ENCODE measurements at regions not wholly inside any gene's neighbourhood (a gene's known extent, or its start where the extent isn't known, plus 50 kb on each side); places are given as distances from the start of the nearest gene placed in this dataset.

- H3K9me3 ChIP-seq (ENCODE audit: low read length), result no peaks in the 10 kb centered on the region
- H3K4me3 ChIP-seq (ENCODE audit: low read length), result no peak overlapping the region
- H3K36me3 ChIP-seq (ENCODE audit: insufficient read depth, low read length), result no peaks in the 10 kb centered on the region
- no peaks in the 10 kb centered on the region for H4K20me1 ChIP-seq (ENCODE audit: insufficient read depth)
- no peak overlapping the region for H3K4me2 ChIP-seq (ENCODE audit: low read length)
- H3K79me2 ChIP-seq (replicated peaks; ENCODE audit: insufficient read depth, low read length), result no peaks in the 10 kb centered on the region
- H3K27me3 ChIP-seq (ENCODE audit: insufficient read depth, low read depth, low read length), result no peaks in the 10 kb centered on the region
- TF ChIP-seq MXI1 (conservative IDR thresholded peaks at IDR 0.05; ENCODE audit: poor library complexity, severe bottlenecking), result no peak
- no peak for TF ChIP-seq REST (IDR thresholded peaks at IDR 0.05; ENCODE audit: borderline replicate concordance)
- TF ChIP-seq SMC3 (conservative IDR thresholded peaks at IDR 0.05; ENCODE audit: poor library complexity), result no peak
- TF ChIP-seq EP300 (conservative IDR thresholded peaks at IDR 0.05; ENCODE audit: poor library complexity, severe bottlenecking), result no peak
- no peak for TF ChIP-seq TAF1 (IDR thresholded peaks at IDR 0.05; ENCODE audit: low read depth)
- no peak for TF ChIP-seq POLR2AphosphoS5 (IDR thresholded peaks at IDR 0.05)
- no peak for TF ChIP-seq CTCF (IDR thresholded peaks at IDR 0.05; ENCODE audit: poor library complexity, severe bottlenecking)
- no peak for TF ChIP-seq RAD21 (conservative IDR thresholded peaks at IDR 0.05)
- no peak for TF ChIP-seq EZH2 (IDR thresholded peaks at IDR 0.05; ENCODE audit: borderline replicate concordance, insufficient read depth, low read length, poor library complexity, severe bottlenecking)
- H3K27ac ChIP-seq (ENCODE audit: low read length), result no peak overlapping the region
- no peaks in the 10 kb centered on the region for H3K9me2 ChIP-seq (ENCODE audit: insufficient read depth, low read length)
- H3K9ac ChIP-seq (ENCODE audit: low read length), result no peak overlapping the region
- H2AFZ ChIP-seq (ENCODE audit: low read depth, low read length), result no peak overlapping the region
- H3F3A ChIP-seq (ENCODE audit: insufficient read depth, low read length, poor library complexity, severe bottlenecking), result no peaks in the 10 kb centered on the region
These were observed 271.9 kb upstream of the SMIM31 start for GRCh38 chr4:164482092-164482404.

GRCh38 chr4:164482758-164483157 lies 271.2 kb upstream of the SMIM31 start:
- no peaks in the 10 kb centered on the region for H3K79me2 ChIP-seq (replicated peaks; ENCODE audit: insufficient read depth, low read length)
- no peaks in the 10 kb centered on the region for H3K27me3 ChIP-seq (ENCODE audit: insufficient read depth, low read depth, low read length)
- no peaks in the 10 kb centered on the region for H3K9me2 ChIP-seq (ENCODE audit: insufficient read depth, low read length)
- no peak overlapping the region for H3K9ac ChIP-seq (ENCODE audit: low read length)
- no peaks in the 10 kb centered on the region for H3F3A ChIP-seq (ENCODE audit: insufficient read depth, low read length, poor library complexity, severe bottlenecking)
- no peaks in the 10 kb centered on the region for H3K36me3 ChIP-seq (ENCODE audit: insufficient read depth, low read length)
- H2AFZ ChIP-seq (ENCODE audit: low read depth, low read length), result no peak overlapping the region
- H3K4me2 ChIP-seq (ENCODE audit: low read length), result no peak overlapping the region
- no peak overlapping the region for H3K4me3 ChIP-seq (ENCODE audit: low read length)
- no peak overlapping the region for H3K27ac ChIP-seq (ENCODE audit: low read length)
- H4K20me1 ChIP-seq (ENCODE audit: insufficient read depth), result no peaks in the 10 kb centered on the region
- TF ChIP-seq POLR2AphosphoS5 (IDR thresholded peaks at IDR 0.05) (no peak), EP300 (conservative IDR thresholded peaks at IDR 0.05; ENCODE audit: poor library complexity, severe bottlenecking) (no peak), REST (IDR thresholded peaks at IDR 0.05; ENCODE audit: borderline replicate concordance) (no peak)
- no peaks in the 10 kb centered on the region for H3K9me3 ChIP-seq (ENCODE audit: low read length)
